GM18519 (cell line): ENCODE measurements at regions not wholly inside any gene's neighbourhood (a gene's known extent, or its start where the extent isn't known, plus 50 kb on each side); places are given as distances from the start of the nearest gene placed in this dataset.
"Not testable (repeated sequence)": the region's sequence is repeated elsewhere in the genome, so short reads cannot be mapped to it uniquely, and the experiment has no call there.

Experiments used
- ATAC-seq: cut with Tn5 transposase; IDR thresholded peaks from one replicate; pipeline ENCODE4 v1.9.1; 2021; ENCODE audit warnings: mild to moderate bottlenecking, moderate library complexity; ENCODE audit not compliant: unreplicated experiment, low FRiP score

DNA sequence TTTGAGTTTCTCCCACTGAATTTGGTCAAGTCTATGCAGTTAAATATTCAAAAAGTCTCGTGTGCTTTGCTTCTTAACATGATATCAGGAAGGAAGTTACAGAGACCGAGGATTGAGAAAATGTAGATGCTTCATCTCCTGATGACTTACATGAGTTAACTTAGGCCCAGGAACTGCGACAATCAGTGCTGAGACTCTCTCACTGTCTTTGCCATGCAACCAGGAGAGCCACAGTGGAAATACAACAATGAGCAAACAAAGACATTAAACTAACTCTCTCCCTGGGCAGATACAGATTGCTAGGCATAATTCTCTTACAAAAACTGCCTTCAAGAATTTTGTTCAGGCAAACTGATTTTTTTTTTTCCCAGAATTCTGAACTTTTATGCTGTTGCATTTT, 440.6 kb upstream of the EPHA7 start:
- ATAC-seq = no peak

GRCh38 chr6:93858213-93858612, 438.9 kb upstream of the EPHA7 start:
- ATAC-seq = no peak

GRCh38 chr6:93849857-93850256, 430.5 kb upstream of the EPHA7 start:
- no peak for ATAC-seq

DNA sequence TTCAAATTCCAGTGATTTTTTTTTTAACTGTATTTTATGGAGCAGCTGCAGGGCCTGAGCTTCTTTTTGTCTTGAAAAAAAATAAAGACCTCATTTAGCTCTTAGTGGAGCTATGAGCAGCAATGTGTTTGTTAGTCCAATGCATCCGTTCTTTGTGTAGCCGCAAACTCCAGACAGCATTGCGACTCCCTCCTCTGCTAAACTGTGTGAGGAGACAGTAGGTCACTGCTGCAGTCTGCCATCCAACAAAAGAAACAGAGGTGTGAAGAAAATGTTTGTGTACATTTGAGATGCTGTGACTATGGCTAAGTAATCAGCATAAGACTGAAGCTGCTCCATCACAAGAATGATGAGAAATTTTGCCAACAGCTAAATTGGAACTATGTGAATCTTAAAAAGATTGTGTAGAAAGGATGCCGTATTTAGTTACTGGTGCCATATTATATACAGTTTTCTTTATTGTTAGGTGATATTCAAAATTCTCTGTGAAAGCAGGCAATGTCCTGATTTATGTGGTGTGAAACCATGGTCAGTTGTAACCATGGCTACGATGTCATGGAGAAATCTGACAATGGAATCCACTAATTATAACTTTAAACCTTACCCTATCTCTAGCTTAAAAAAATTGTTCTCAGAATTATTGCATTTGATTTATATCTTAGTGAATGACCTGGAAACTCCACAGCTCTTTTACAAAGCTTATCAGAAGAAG, 428.8 kb upstream of the EPHA7 start:
- no peak for ATAC-seq

GRCh38 chr6:93842178-93842577, 422.8 kb upstream of the EPHA7 start:
- no peak for ATAC-seq

- ATAC-seq = not testable (repeated sequence)
Measured at GRCh38 chr6:93835451-93836145, 416.2 kb upstream of the EPHA7 start.

GRCh38 chr6:93835026-93835425, 415.7 kb upstream of the EPHA7 start:
- ATAC-seq = not testable (repeated sequence)

DNA sequence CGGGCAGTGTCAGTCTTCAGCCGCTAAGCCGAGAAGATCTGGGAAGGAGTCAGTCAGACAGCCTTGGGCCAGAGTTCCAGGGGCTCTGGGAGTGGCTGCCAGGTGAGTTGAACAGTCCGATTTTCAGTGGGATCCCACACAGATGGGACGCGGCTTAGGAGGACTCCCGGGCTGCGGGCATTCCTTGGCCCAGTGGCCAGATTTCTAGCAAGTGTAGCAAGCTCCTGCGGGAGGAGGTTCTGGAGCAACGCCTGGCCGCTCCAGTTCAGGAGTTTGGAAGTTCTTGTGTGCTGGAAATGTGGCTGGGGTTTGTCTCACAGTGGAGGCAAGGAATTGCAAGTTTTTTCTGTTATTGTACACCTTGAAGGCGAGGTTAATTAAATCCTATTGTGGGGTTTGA, 414.0 kb upstream of the EPHA7 start:
- not testable (repeated sequence) for ATAC-seq

DNA sequence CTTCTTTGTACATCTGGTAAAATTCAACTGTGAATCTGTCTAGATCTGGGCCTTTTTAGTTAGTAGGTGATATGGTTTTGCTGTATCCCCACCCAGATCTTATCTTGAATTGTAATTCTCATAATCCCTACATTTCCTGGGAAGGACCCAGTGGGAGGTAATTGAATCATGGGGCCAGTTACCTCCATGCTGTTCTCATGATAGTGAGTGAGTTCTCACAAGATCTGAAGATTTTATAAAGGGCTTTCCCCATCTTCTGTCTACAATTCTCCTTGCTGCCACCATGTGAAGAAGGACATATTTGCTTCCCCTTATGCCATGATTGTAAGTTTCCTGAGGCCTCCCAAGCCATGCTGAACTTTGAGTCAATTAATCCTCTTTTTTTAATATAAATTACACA, 410.4 kb upstream of the EPHA7 start:
- ATAC-seq = not testable (repeated sequence)

GRCh38 chr6:93829009-93829408, 409.6 kb upstream of the EPHA7 start:
- ATAC-seq = no peak

- ATAC-seq = no peak
Measured at GRCh38 chr6:93828553-93828952, 409.2 kb upstream of the EPHA7 start.

- ATAC-seq = no peak
Measured at GRCh38 chr6:93827728-93828127, 408.4 kb upstream of the EPHA7 start.

DNA sequence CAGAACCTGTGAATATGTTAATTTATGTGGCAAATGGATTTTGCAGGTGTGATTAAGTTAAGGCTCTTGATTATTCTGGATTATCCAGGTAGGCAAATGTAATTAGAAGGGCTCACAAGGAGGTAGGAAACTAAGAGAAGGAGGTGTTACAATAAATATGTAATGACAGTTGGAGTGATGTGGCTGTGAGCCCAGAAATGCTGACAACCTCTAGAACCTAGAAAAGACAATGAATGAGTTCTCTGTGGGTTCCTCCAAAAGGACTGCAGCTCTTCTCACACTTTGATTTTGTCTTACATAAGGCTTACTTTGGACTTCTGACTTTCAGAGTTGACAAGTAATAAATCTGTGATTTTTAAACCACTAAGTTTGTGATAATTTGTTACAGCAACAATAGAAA, 406.6 kb upstream of the EPHA7 start:
- ATAC-seq = no peak

GRCh38 chr6:93823489-93823888, 404.1 kb upstream of the EPHA7 start:
- no peak for ATAC-seq

- no peak for ATAC-seq
Measured at GRCh38 chr6:93822434-93823265, 403.3 kb upstream of the EPHA7 start.

- no peak for ATAC-seq
Measured at GRCh38 chr6:93821953-93822352, 402.6 kb upstream of the EPHA7 start.

DNA sequence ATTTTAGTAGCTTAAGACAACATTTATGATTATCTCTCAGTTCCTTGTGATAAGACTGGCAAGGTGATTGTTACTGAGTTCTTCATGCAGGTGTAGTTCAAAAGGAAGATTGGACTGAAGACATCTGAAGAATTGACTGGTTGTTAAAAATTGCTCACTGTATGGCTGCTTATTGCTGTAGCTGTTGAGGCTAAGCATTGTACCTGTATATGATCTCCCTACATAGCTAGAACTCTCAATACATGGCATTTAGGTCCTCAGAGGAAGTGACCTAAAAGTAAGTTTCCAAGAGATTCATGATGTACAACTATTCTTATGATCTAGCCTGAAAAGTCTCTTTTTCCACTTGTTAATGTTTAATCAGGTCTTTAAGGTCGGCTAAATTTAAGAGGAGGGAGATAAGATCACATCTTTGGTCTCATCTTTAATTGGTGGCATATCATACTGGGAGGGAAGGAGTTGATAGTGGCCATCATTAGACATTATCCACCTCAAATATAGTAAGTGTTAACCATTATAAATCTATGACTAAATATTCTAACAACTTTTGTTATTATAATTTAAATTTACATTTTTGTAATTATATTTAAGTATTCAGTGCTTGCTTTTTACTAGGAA, 401.2 kb upstream of the EPHA7 start:
- no peak for ATAC-seq

DNA sequence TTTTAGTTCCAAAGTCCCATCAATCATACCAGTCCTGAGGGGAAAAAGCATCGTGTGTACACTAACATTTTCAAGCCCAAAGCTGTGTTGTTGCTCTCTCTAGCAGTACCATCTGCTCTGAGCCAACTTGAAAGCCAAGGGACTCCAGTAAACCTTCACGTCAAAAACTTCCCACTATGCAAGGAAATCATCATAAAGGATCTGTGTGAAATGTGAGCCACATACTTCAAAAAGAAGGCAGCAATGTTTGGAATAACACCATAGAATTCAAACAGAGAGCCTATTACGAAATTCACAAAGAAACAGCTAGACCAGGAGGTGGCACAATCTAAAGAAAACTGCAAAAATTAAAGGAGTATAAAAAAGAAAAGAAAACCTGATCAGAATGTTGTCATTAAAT, 399.8 kb upstream of the EPHA7 start:
- no peak for ATAC-seq

DNA sequence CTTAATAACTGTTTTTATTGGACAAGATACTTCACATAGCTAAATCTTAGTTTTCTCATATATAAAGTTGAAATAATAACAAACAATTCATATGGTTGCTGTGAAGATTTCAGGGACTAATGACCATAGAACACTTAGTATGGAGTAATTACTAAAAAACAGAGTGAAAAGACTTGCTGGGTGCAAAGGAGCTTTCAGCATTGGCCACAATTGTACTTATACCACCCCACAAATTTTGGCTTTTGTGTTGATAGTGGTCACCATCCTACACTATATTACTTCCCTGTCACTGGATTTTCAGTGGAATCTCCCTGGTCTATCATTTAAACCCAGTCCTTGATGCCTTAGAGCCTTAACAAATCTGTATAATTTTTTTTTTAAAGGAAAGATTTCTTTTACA, 398.6 kb upstream of the EPHA7 start:
- no peak for ATAC-seq

GRCh38 chr6:93806409-93807270, 387.3 kb upstream of the EPHA7 start:
- no peak for ATAC-seq
